Tibial nerve (tissue), 4 donors: ENCODE measurements at regions not wholly inside any gene's neighbourhood (a gene's known extent, or its start where the extent isn't known, plus 50 kb on each side); places are given as distances from the start of the nearest gene placed in this dataset.

Experiments used
- DNase-seq, 2 donors: peaks; one replicate each; pipeline ENCODE4 v3.0.0-alpha.2; 2019; ENCODE audit warnings: low spot score in 2 of 2
- H3K27ac ChIP-seq, 4 donors: fragments of 200-600 bp; sonication (generic) in 3 of 4; one replicate each; pipeline ENCODE4 v1.5.1; 2017 to 2019; ENCODE audit warnings: mild to moderate bottlenecking in 1 of 4
- H3K27me3 ChIP-seq, 2 donors: fragments of 200-600 bp; sonication (generic) in 1 of 2; one replicate each; pipeline versions ENCODE4 v1.5.1 to v1.6.0; 2017 to 2019
- H3K36me3 ChIP-seq, 3 donors: fragments of 200-600 bp; sonication (generic); one replicate each; pipeline ENCODE4 v1.5.1; 2018 to 2019
- H3K4me1 ChIP-seq, 4 donors: fragments of 200-600 bp; sonication (generic) in 3 of 4; one replicate each; pipeline ENCODE4 v1.5.1; 2017 to 2019
- H3K4me3 ChIP-seq, 4 donors: fragments of 200-600 bp; sonication (generic) in 3 of 4; one replicate each; pipeline ENCODE4 v1.5.1; 2017 to 2019; ENCODE audit warnings: mild to moderate bottlenecking in 1 of 4, moderate library complexity in 1 of 4
- H3K9me3 ChIP-seq, 4 donors: fragments of 200-600 bp; sonication (generic) in 3 of 4; one replicate each; pipeline ENCODE4 v1.5.1; 2017 to 2019
- EP300 ChIP-seq, 2 donors: sonication (generic); formaldehyde crosslinking; IDR thresholded peaks; one replicate each; pipeline ENCODE4 v1.6.1; 2017; ENCODE audit warnings: antibody characterized with exemption in 2 of 2, mild to moderate bottlenecking in 1 of 2
- POLR2A ChIP-seq, 2 donors: fragments of 450-650 bp; IDR thresholded peaks; one replicate each; pipeline ENCODE4 v1.6.1; 2017; ENCODE audit warnings: antibody characterized with exemption in 2 of 2, mild to moderate bottlenecking in 2 of 2, moderate library complexity in 2 of 2
- WGBS, 2 donors: methylation state at CpG; one replicate each; pipeline ENCODE4 v1.1.5; 2018; 5-methylcytosine and 5-hydroxymethylcytosine counted together
- TF ChIP-seq, protein P1 (sequence below), 5 experiments: fragments of 200-600 bp in 3 of 5; fragments of 450-650 bp in 2 of 5; sonication (generic) in 3 of 5; IDR thresholded peaks; one replicate each; pipeline ENCODE4 v1.5.1; 2016 to 2019; ENCODE audit warnings: antibody characterized with exemption in 5 of 5, mild to moderate bottlenecking in 3 of 5, moderate library complexity in 2 of 5

DNA sequence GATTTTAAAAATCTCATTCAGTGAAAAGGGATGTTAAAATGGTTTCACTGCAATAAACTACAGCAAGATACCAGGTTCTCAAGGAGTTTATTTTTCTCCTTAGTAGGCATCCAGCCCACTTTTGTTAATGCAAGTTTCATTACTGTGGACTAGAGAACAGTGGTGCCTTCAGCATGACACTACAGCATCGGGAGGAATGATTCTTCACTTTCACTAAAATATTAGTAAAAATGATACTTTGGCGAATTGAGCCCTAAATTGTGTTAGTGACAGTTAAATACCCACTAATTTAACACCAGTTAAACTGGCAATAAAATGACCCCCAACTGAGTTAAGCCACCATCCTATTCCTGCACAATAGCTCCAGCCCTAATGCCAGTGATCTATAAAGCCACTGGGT lies 152.2 kb upstream of the MPDZ start:
- WGBS, 2 donors = 87 to 88% methylated on average over 2 of the region's 2 CpGs
- H3K27me3 ChIP-seq = no peaks in the 10 kb centered on the region
- no peak for TF ChIP-seq POLR2A (IDR thresholded peaks at IDR 0.05)
- TF ChIP-seq, protein P1, sequence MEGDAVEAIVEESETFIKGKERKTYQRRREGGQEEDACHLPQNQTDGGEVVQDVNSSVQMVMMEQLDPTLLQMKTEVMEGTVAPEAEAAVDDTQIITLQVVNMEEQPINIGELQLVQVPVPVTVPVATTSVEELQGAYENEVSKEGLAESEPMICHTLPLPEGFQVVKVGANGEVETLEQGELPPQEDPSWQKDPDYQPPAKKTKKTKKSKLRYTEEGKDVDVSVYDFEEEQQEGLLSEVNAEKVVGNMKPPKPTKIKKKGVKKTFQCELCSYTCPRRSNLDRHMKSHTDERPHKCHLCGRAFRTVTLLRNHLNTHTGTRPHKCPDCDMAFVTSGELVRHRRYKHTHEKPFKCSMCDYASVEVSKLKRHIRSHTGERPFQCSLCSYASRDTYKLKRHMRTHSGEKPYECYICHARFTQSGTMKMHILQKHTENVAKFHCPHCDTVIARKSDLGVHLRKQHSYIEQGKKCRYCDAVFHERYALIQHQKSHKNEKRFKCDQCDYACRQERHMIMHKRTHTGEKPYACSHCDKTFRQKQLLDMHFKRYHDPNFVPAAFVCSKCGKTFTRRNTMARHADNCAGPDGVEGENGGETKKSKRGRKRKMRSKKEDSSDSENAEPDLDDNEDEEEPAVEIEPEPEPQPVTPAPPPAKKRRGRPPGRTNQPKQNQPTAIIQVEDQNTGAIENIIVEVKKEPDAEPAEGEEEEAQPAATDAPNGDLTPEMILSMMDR (IDR thresholded peaks at IDR 0.05) = no peak
- TF ChIP-seq EP300 (IDR thresholded peaks at IDR 0.05) = no peak
- no peaks in the 10 kb centered on the region for H3K4me1 ChIP-seq
- no peak for DNase-seq
- no peak overlapping the region for H3K27ac ChIP-seq
- no peaks in the 10 kb centered on the region for H3K36me3 ChIP-seq
- H3K9me3 ChIP-seq = no peaks in the 10 kb centered on the region
- no peak overlapping the region for H3K4me3 ChIP-seq

DNA sequence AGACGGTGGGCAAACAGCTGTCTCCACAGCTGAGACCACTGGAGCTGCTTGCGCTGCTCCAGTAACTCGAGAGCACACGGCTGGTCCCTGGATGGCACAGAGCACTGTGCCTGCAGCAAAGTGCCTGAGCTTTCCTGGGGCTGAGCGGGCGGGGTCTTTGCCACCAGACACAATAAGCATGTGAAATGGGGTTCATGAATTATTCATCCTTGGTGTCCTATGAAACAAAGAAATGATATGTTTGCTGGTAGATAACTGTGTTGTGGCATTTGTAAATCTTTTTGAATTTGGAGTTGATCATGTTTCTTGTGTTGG lies 151.7 kb upstream of the MPDZ start:
- H3K27ac ChIP-seq = no peak overlapping the region
- no peaks in the 10 kb centered on the region for H3K36me3 ChIP-seq
- H3K27me3 ChIP-seq = no peaks in the 10 kb centered on the region
- WGBS, 2 donors = 61 to 76% methylated on average over 6 of the region's 6 CpGs
- no peak for DNase-seq
- H3K9me3 ChIP-seq = no peaks in the 10 kb centered on the region
- no peak for TF ChIP-seq EP300 (IDR thresholded peaks at IDR 0.05)
- no peak overlapping the region for H3K4me3 ChIP-seq
- H3K4me1 ChIP-seq = no peaks in the 10 kb centered on the region

DNA sequence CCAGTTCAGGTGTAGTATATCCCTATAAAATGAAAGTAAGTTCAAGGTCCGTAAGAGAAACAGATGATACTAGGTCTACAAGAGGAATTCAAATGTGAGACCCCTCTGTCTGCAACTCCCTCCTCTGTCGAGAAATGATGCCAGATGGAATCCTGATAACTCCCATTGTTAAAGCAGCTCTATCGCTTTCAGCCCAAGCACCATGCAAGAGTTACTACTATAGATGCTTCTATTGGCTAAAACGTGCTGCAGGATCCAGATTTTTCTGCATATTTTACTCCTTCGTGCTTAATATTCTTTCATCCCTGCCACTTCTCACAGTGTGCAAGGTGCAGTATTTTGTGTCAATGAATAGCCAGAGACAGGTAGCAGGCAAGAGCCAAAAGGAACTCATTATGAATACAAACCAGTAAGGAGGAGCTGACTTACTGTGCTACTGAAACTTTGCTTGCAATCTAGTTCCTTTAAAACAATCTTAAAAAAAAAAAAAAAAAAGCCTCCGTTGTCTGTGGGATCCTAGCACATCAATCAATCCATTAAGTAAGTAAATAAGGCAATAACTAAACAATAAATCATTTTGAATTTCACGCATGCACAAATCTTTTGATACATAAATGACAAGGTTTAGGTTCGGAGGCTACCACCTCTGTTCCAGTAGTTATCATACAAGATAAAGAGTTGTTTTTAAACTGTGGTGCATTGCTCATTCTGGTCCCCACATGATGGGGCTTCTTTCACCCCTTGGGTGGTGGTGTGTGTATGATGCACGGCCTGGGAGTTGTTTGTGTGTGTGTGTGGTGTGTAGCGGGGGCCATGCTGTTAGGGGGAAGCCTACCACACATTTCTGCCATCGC lies 151.1 kb upstream of the MPDZ start:
- no peak overlapping the region for H3K4me3 ChIP-seq
- WGBS, 2 donors = 68 to 72% methylated on average over 11 of the region's 11 CpGs
- H3K36me3 ChIP-seq = no peaks in the 10 kb centered on the region
- H3K9me3 ChIP-seq = no peaks in the 10 kb centered on the region
- TF ChIP-seq, protein P1 (IDR thresholded peaks at IDR 0.05) = no peak
- TF ChIP-seq POLR2A (IDR thresholded peaks at IDR 0.05) (no peak), EP300 (IDR thresholded peaks at IDR 0.05) (no peak)
- DNase-seq = no peak
- no peak overlapping the region for H3K27ac ChIP-seq
- H3K4me1 ChIP-seq = no peaks in the 10 kb centered on the region
- H3K27me3 ChIP-seq = no peaks in the 10 kb centered on the region

- DNase-seq = no peak
- Histone ChIP-seq H3K27ac (no peak overlapping the region), H3K4me1 (no peaks in the 10 kb centered on the region), H3K9me3 (no peaks in the 10 kb centered on the region), H3K36me3 (no peaks in the 10 kb centered on the region), H3K4me3 (no peak overlapping the region), H3K27me3 (no peaks in the 10 kb centered on the region)
- 89 to 90% methylated on average over 13 of the region's 13 CpGs for WGBS, 2 donors
- TF ChIP-seq POLR2A (IDR thresholded peaks at IDR 0.05) (no peak), EP300 (IDR thresholded peaks at IDR 0.05) (no peak)
- TF ChIP-seq, protein P1 (IDR thresholded peaks at IDR 0.05) = no peak
These were observed 150.1 kb upstream of the MPDZ start for GRCh38 chr9:13429301-13430190.

DNA sequence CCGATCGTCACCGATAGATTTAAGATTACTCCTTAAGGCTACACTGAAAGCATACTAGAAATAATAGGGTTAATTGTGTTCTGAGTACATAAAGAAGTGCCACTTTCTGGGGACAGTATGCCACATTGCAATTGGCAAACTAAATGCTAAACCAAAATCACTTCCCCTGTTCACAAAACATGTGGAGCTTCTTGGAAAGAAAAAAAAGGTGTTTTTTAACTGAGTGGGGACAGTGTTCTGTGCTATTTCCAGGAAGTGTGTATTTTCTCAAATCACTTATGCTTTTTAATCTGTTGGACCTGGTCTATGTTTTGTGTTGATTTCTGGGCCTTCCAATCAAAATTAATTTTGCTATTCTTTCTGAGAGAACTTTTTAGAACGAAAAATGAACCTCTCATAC lies 149.3 kb upstream of the MPDZ start:
- DNase-seq = no peak
- TF ChIP-seq POLR2A (IDR thresholded peaks at IDR 0.05) (no peak), EP300 (IDR thresholded peaks at IDR 0.05) (no peak)
- TF ChIP-seq, protein P1 (IDR thresholded peaks at IDR 0.05) = no peak
- Histone ChIP-seq H3K27me3 (no peaks in the 10 kb centered on the region), H3K36me3 (no peaks in the 10 kb centered on the region), H3K4me3 (no peak overlapping the region), H3K9me3 (no peaks in the 10 kb centered on the region), H3K27ac (no peak overlapping the region), H3K4me1 (no peaks in the 10 kb centered on the region)
- 78 to 80% methylated on average over 4 of the region's 4 CpGs for WGBS, 2 donors
